SK-N-SH treated with all-trans-retinoic acid at 6 μM for 48 hours (cell line): ENCODE measurements at regions not wholly inside any gene's neighbourhood (a gene's known extent, or its start where the extent isn't known, plus 50 kb on each side); places are given as distances from the start of the nearest gene placed in this dataset.

ENCODE experiments used
- CREB5 ChIP-seq: fragments of 250-450 bp; sonication (Bioruptor Pico); IDR thresholded peaks from 2 replicates; pipeline ENCODE4 v1.5.1; 2020; ENCODE audit warnings: low read depth, mild to moderate bottlenecking, moderate library complexity
- CSDC2 ChIP-seq: fragments of 250-450 bp; sonication (Bioruptor Pico); IDR thresholded peaks from 2 replicates; pipeline ENCODE4 v1.5.0; 2020; ENCODE audit warnings: mild to moderate bottlenecking, moderate library complexity
- ESRRG ChIP-seq: fragments of 250-450 bp; sonication (Bioruptor Pico); IDR thresholded peaks from 2 replicates; pipeline ENCODE4 v1.6.1; 2021; ENCODE audit warnings: mild to moderate bottlenecking
- ISL1 ChIP-seq: fragments of 250-450 bp; sonication (Bioruptor Pico); IDR thresholded peaks from 2 replicates; pipeline ENCODE4 v2.1.2; 2022; ENCODE audit warnings: mild to moderate bottlenecking, moderate library complexity
- PATZ1 ChIP-seq: fragments of 250-450 bp; sonication (Bioruptor Pico); IDR thresholded peaks from 2 replicates; pipeline ENCODE4 v1.8.0; 2020; ENCODE audit warnings: mild to moderate bottlenecking, moderate library complexity, borderline replicate concordance
- PPARA ChIP-seq: fragments of 250-450 bp; sonication (Bioruptor Pico); IDR thresholded peaks from 2 replicates; pipeline ENCODE4 v1.5.0; 2020; ENCODE audit warnings: mild to moderate bottlenecking, borderline replicate concordance
- TOX ChIP-seq: fragments of 250-450 bp; sonication (Bioruptor Pico); IDR thresholded peaks from 2 replicates; pipeline ENCODE4 v1.8.0; 2021; ENCODE audit warnings: mild to moderate bottlenecking, moderate library complexity, borderline replicate concordance

GRCh38 chr13:20331949-20332348 is 99.8 kb upstream of the GJB6 start:
- TF ChIP-seq CSDC2 (CRISPR knock-in tag) (no peak), PPARA (CRISPR knock-in tag) (no peak), CREB5 (no peak), ISL1 (no peak), ESRRG (CRISPR knock-in tag) (no peak), TOX (no peak), PATZ1 (CRISPR knock-in tag) (no peak)
